Progenitor cell of endocrine pancreas (in vitro differentiated cells): ENCODE measurements at regions not wholly inside any gene's neighbourhood (a gene's known extent, or its start where the extent isn't known, plus 50 kb on each side); places are given as distances from the start of the nearest gene placed in this dataset.

Source experiments
- DNase-seq: peaks from one replicate; pipeline ENCODE4 v3.0.0; 2021; ENCODE audit warnings: low spot score; ENCODE audit not compliant: unreplicated experiment
- H3K27ac Mint-ChIP-seq: 2 replicates; pipeline ENCODE4 v1.8.0; 2021; ENCODE audit warnings: mild to moderate bottlenecking, moderate library complexity, mixed read lengths
- H3K27me3 Mint-ChIP-seq: 2 replicates; pipeline ENCODE4 v1.8.0; 2021; ENCODE audit warnings: mixed read lengths
- H3K36me3 Mint-ChIP-seq: 2 replicates; pipeline ENCODE4 v1.8.0; 2022; ENCODE audit warnings: mixed read lengths; ENCODE audit not compliant: insufficient read depth
- H3K4me1 Mint-ChIP-seq: 2 replicates; pipeline ENCODE4 v1.8.0; 2021; ENCODE audit warnings: low read depth, mixed read lengths
- H3K4me3 Mint-ChIP-seq: 2 replicates; pipeline ENCODE4 v1.8.0; 2021; ENCODE audit warnings: low read depth, mild to moderate bottlenecking, moderate library complexity, mixed read lengths
- H3K9me3 Mint-ChIP-seq: 2 replicates; pipeline ENCODE4 v1.8.0; 2021; ENCODE audit warnings: low read depth, mixed read lengths
- TF ChIP-seq, protein P1 (sequence below): fragments of 200-600 bp; sonication (generic); IDR thresholded peaks from one replicate; pipeline ENCODE4 v1.5.0; 2021; ENCODE audit warnings: antibody characterized with exemption, mild to moderate bottlenecking; ENCODE audit not compliant: unreplicated experiment

DNA sequence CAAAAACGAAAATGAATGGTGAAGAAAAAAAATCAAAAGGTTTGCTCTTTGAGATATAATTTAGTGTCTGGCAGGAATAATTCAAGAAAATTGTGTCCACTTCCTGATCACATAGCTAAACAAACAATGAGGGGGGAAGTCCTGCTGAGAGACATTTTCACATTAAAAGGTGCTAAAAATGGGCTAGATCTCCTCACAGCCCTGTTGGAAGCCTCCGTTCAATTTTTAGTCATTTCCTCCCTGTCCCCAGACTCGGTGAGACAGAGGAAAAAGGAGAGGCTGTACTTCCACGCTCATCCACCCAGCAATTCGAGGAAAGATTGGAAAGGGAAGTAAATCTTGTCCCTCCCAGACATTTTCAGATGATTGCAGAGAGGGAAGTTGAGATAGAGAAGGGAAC lies 103.7 kb downstream of the BARHL2 start:
- TF ChIP-seq, protein P1, sequence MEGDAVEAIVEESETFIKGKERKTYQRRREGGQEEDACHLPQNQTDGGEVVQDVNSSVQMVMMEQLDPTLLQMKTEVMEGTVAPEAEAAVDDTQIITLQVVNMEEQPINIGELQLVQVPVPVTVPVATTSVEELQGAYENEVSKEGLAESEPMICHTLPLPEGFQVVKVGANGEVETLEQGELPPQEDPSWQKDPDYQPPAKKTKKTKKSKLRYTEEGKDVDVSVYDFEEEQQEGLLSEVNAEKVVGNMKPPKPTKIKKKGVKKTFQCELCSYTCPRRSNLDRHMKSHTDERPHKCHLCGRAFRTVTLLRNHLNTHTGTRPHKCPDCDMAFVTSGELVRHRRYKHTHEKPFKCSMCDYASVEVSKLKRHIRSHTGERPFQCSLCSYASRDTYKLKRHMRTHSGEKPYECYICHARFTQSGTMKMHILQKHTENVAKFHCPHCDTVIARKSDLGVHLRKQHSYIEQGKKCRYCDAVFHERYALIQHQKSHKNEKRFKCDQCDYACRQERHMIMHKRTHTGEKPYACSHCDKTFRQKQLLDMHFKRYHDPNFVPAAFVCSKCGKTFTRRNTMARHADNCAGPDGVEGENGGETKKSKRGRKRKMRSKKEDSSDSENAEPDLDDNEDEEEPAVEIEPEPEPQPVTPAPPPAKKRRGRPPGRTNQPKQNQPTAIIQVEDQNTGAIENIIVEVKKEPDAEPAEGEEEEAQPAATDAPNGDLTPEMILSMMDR: no peak
- Mint-ChIP-seq H3K27ac (no peak overlapping the region), H3K9me3 (no peaks in the 10 kb centered on the region), H3K36me3 (no peaks in the 10 kb centered on the region), H3K27me3 (peaks cover 9% of the 10 kb centered on the region), H3K4me1 (no peaks in the 10 kb centered on the region), H3K4me3 (no peak overlapping the region)
- DNase-seq: no peak

DNA sequence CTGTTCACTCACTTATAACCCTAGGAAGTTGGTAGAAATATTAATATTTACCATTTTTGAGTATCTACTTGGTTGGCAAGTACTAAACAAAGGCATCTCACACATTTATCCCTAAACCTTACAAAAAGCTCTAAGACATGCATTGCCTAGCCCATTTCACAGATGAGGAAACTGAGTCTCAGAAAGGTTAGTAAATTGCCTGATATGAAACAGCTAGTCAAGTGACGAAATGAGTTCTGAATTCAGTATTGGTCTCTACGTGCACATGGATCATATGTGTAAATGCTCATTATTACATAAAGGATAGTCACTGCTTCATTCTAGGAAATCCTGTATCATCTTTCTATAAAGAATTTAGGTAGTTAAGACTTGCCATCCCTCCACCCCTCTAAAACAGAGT lies 105.1 kb downstream of the BARHL2 start:
- Mint-ChIP-seq H3K4me1 (no peaks in the 10 kb centered on the region), H3K36me3 (no peaks in the 10 kb centered on the region), H3K4me3 (no peak overlapping the region), H3K27me3 (peaks cover 9% of the 10 kb centered on the region), H3K27ac (no peak overlapping the region), H3K9me3 (no peaks in the 10 kb centered on the region)
- TF ChIP-seq, protein P1: no peak
- no peak for DNase-seq

DNA sequence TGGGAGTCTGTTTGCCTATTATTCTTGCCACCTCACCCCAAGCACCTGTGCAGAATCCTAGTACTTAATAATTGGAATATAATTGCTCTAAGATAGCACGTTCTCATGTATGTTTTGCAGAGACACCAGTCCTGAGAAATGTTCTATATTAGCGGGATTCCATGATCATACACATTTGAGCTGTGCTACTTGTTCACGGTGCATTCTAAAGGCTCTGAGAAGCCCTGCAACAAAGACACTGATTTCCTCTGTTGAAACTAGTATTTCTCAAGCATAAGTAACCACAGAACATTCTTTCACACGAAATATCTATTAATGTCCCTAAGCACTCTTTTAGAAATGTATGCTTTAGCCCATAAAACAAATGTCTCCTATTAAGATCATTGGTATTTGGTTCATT lies 109.4 kb downstream of the BARHL2 start:
- Mint-ChIP-seq H3K27ac (no peak overlapping the region), H3K27me3 (no peaks in the 10 kb centered on the region), H3K9me3 (no peaks in the 10 kb centered on the region), H3K36me3 (no peaks in the 10 kb centered on the region), H3K4me1 (no peaks in the 10 kb centered on the region), H3K4me3 (no peak overlapping the region)
- DNase-seq: no peak
- TF ChIP-seq, protein P1: no peak

DNA sequence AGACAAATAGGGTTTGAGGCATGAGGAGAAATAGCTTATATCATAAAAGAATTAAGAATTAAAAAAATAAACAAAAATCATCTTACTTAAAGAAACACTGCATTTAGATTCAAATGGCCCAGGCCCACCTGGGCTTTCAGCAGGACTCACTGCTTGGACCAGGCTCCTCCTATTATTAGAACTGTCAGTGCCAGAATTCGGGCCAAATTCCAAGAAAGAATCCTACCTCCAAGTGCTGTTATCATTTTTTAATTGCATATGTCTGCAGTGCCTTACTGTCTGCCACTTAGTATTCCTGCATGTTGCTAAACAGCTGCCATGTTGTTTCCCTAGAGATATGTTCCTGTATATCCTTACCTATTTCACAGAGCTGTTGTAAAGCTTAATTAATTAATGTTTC lies 112.0 kb downstream of the BARHL2 start:
- peaks cover 4% of the 10 kb centered on the region for H3K9me3 Mint-ChIP-seq
- no peak overlapping the region for H3K27ac Mint-ChIP-seq
- TF ChIP-seq, protein P1: no peak
- H3K36me3 Mint-ChIP-seq: no peaks in the 10 kb centered on the region
- H3K4me1 Mint-ChIP-seq: no peaks in the 10 kb centered on the region
- DNase-seq: no peak
- no peaks in the 10 kb centered on the region for H3K27me3 Mint-ChIP-seq
- H3K4me3 Mint-ChIP-seq: no peak overlapping the region

DNA sequence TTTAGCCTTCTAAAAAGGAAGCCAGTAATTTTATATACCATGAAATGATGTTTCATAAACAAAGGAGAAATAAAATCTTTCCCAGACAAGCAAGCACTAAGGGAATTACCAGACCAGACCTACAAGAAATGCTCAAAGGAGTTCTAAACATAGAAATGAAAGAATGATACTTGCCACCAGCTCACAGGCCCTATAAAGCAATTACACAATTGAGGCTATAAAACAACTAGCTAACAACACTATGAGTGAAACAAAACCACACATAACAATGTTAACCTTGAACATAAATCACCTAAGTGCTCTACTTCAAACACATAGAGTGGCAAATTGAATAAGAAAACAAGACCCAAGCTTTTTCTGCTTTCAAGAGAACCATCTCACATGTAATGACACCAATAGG lies 123.8 kb downstream of the BARHL2 start:
- H3K36me3 Mint-ChIP-seq: no peaks in the 10 kb centered on the region
- no peak overlapping the region for H3K4me3 Mint-ChIP-seq
- no peak overlapping the region for H3K27ac Mint-ChIP-seq
- peaks cover 14% of the 10 kb centered on the region for H3K9me3 Mint-ChIP-seq
- DNase-seq: no peak
- no peaks in the 10 kb centered on the region for H3K27me3 Mint-ChIP-seq
- TF ChIP-seq, protein P1: no peak
- H3K4me1 Mint-ChIP-seq: no peaks in the 10 kb centered on the region

DNA sequence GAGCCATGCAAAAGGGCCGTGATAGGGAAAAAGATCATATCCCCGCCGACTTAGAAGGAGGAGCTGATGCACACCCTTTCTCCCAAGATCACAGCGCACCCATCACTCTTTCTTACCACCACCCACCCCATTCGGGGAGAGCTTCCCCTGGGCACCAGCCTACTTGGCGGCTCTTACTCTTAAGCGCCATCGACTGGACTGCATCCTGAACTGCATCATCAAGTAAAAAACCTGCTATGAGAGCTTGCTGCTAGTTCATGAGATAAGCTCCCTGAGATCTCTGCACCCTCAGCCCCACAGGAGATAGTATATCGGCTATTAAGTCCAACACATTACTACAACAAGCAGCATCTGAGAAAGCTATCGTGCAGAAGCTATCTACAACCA lies 125.1 kb downstream of the BARHL2 start:
- TF ChIP-seq, protein P1: no peak
- no peak overlapping the region for H3K27ac Mint-ChIP-seq
- H3K27me3 Mint-ChIP-seq: no peaks in the 10 kb centered on the region
- DNase-seq: no peak
- peaks cover 8% of the 10 kb centered on the region for H3K9me3 Mint-ChIP-seq
- H3K4me1 Mint-ChIP-seq: no peaks in the 10 kb centered on the region
- no peaks in the 10 kb centered on the region for H3K36me3 Mint-ChIP-seq
- H3K4me3 Mint-ChIP-seq: no peak overlapping the region
